ENCODE measurements at regions not wholly inside any gene's neighbourhood (a gene's known extent, or its start where the extent isn't known, plus 50 kb on each side); places are given as distances from the start of the nearest gene placed in this dataset.

- TF ChIP-seq, protein P1, sequence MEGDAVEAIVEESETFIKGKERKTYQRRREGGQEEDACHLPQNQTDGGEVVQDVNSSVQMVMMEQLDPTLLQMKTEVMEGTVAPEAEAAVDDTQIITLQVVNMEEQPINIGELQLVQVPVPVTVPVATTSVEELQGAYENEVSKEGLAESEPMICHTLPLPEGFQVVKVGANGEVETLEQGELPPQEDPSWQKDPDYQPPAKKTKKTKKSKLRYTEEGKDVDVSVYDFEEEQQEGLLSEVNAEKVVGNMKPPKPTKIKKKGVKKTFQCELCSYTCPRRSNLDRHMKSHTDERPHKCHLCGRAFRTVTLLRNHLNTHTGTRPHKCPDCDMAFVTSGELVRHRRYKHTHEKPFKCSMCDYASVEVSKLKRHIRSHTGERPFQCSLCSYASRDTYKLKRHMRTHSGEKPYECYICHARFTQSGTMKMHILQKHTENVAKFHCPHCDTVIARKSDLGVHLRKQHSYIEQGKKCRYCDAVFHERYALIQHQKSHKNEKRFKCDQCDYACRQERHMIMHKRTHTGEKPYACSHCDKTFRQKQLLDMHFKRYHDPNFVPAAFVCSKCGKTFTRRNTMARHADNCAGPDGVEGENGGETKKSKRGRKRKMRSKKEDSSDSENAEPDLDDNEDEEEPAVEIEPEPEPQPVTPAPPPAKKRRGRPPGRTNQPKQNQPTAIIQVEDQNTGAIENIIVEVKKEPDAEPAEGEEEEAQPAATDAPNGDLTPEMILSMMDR (IDR thresholded peaks at IDR 0.05), result no peak
- no peak for TF ChIP-seq POLR2A (IDR thresholded peaks at IDR 0.05)
- peak in 5 of 7 donors; percentile 2 to 38 (median 14) for DNase-seq
- Histone ChIP-seq H3K9me3 (replicated peaks in 1 of 3) (no peaks in the 10 kb centered on the region), H3K27ac (no peak overlapping the region), H3K27me3 (no peaks in the 10 kb centered on the region), H3K4me1 (replicated peaks in 1 of 2) (no peaks in the 10 kb centered on the region), H3K4me3 (no peak overlapping the region), H3K36me3 (replicated peaks in 1 of 2) (no peaks in the 10 kb centered on the region)
- intact Hi-C loops (cut with DNase I), result no loop called here
- 54 to 66% (median 62%) methylated on average over 6 to 7 of the region's 7 CpGs for WGBS, 4 donors
Measured at GRCh38 chr12:5227708-5228373, 184.2 kb downstream of the KCNA5 start.

DNA sequence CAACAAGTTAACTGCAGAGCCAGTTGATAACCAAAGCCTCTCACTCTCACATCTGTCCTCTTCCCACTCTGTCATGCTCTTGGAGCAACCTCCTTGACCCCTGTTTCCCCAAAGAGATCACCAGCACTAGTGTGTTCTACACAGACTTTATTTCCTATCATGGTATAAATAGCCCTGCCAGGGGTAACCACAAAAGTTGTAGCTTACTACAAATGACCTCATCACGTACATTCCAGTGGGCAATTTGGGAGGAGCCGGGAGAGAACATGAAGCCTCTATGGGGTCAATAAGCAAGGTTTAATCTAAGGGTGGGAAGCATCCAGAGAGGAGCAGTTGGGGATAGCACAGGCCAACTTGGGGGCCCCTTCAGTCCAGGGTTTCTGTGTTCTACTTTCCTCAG is 186.5 kb downstream of the KCNA5 start:
- no peak for TF ChIP-seq POLR2A (IDR thresholded peaks at IDR 0.05)
- TF ChIP-seq, protein P1 (IDR thresholded peaks at IDR 0.05), result no peak
- WGBS, 4 donors, result 70 to 90% (median 84%) methylated on average over 2 of the region's 2 CpGs
- Histone ChIP-seq H3K9me3 (replicated peaks in 1 of 3) (no peaks in the 10 kb centered on the region), H3K27ac (no peak overlapping the region), H3K27me3 (no peaks in the 10 kb centered on the region), H3K4me1 (replicated peaks in 1 of 2) (no peaks in the 10 kb centered on the region), H3K4me3 (no peak overlapping the region), H3K36me3 (replicated peaks in 1 of 2) (no peaks in the 10 kb centered on the region)
- no peak for DNase-seq
- intact Hi-C loops (cut with DNase I), result no loop called here

DNA sequence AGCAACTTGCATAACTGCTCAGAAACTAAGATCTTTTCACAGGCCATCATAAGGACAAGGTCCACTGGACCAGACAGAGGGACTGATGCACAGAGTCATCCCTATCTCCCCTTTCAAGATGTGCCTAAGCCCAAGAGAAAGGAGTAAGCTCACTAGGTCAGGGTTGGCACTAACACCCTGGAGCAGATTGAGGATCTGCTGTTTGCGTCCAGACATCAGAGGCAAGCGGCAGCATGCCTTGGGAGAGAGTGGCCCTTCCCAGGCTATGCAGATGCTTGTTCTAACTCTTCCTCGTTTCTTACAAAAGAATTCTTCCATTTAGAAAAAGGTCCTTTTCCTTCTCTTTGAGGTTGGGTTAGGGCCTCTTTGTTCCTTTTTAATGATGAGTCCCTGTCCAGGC is 187.2 kb downstream of the KCNA5 start:
- Histone ChIP-seq H3K27ac (no peak overlapping the region), H3K4me3 (no peak overlapping the region), H3K4me1 (replicated peaks in 1 of 2) (no peaks in the 10 kb centered on the region), H3K36me3 (replicated peaks in 1 of 2) (no peaks in the 10 kb centered on the region), H3K27me3 (no peaks in the 10 kb centered on the region), H3K9me3 (replicated peaks in 1 of 3) (no peaks in the 10 kb centered on the region)
- intact Hi-C loops (cut with DNase I), result no loop called here
- TF ChIP-seq, protein P1 (IDR thresholded peaks at IDR 0.05), result no peak
- TF ChIP-seq POLR2A (IDR thresholded peaks at IDR 0.05), result no peak
- no peak for DNase-seq
- 79 to 90% (median 81%) methylated on average over 3 of the region's 3 CpGs for WGBS, 4 donors

GRCh38 chr12:5232291-5232690 is 188.6 kb downstream of the KCNA5 start:
- no peaks in the 10 kb centered on the region for H3K4me1 ChIP-seq (replicated peaks in 1 of 2)
- no peaks in the 10 kb centered on the region for H3K27me3 ChIP-seq
- DNase-seq, result no peak
- no peaks in the 10 kb centered on the region for H3K36me3 ChIP-seq (replicated peaks in 1 of 2)
- no peak overlapping the region for H3K27ac ChIP-seq
- no peak overlapping the region for H3K4me3 ChIP-seq
- intact Hi-C loops (cut with DNase I), result no loop called here
- 70 to 79% (median 76%) methylated on average over 3 of the region's 3 CpGs for WGBS, 4 donors
- no peak for TF ChIP-seq POLR2A (IDR thresholded peaks at IDR 0.05)
- TF ChIP-seq, protein P1 (IDR thresholded peaks at IDR 0.05), result no peak
- no peaks in the 10 kb centered on the region for H3K9me3 ChIP-seq (replicated peaks in 1 of 3)

Measured in adrenal gland (tissue), 9 donors.